Tibial nerve (tissue), 4 donors: ENCODE measurements at regions not wholly inside any gene's neighbourhood (a gene's known extent, or its start where the extent isn't known, plus 50 kb on each side); places are given as distances from the start of the nearest gene placed in this dataset.

Experiments
- EP300 ChIP-seq, 2 donors: sonication (generic); formaldehyde crosslinking; IDR thresholded peaks; one replicate each; pipeline ENCODE4 v1.6.1; 2017; ENCODE audit warnings: antibody characterized with exemption in 2 of 2, mild to moderate bottlenecking in 1 of 2
- POLR2A ChIP-seq, 2 donors: fragments of 450-650 bp; IDR thresholded peaks; one replicate each; pipeline ENCODE4 v1.6.1; 2017; ENCODE audit warnings: antibody characterized with exemption in 2 of 2, mild to moderate bottlenecking in 2 of 2, moderate library complexity in 2 of 2
- TF ChIP-seq, protein P1 (sequence below), 5 experiments: fragments of 200-600 bp in 3 of 5; fragments of 450-650 bp in 2 of 5; sonication (generic) in 3 of 5; IDR thresholded peaks; one replicate each; pipeline ENCODE4 v1.5.1; 2016 to 2019; ENCODE audit warnings: antibody characterized with exemption in 5 of 5, mild to moderate bottlenecking in 3 of 5, moderate library complexity in 2 of 5

DNA sequence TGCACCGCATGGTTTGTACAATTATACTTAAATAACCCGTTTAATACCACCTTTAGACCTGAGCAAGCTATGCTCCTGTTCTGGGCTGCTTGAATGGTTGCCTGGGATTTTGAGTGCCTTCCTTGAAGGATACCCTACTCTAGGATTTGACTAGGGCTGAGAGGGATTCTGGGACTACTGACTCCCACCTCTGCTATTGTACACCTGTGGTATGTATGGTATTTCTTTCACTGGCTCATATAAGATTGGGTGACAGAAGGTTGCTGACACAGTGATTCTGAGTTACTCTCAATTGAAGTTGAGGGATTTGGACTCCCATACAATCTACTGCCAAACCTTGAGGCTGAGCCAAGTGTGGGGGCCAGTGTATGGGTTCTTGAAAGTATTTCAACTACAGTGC, 494.4 kb upstream of the SEMA3D start:
- no peak for TF ChIP-seq POLR2A (IDR thresholded peaks at IDR 0.05)
- TF ChIP-seq, protein P1, sequence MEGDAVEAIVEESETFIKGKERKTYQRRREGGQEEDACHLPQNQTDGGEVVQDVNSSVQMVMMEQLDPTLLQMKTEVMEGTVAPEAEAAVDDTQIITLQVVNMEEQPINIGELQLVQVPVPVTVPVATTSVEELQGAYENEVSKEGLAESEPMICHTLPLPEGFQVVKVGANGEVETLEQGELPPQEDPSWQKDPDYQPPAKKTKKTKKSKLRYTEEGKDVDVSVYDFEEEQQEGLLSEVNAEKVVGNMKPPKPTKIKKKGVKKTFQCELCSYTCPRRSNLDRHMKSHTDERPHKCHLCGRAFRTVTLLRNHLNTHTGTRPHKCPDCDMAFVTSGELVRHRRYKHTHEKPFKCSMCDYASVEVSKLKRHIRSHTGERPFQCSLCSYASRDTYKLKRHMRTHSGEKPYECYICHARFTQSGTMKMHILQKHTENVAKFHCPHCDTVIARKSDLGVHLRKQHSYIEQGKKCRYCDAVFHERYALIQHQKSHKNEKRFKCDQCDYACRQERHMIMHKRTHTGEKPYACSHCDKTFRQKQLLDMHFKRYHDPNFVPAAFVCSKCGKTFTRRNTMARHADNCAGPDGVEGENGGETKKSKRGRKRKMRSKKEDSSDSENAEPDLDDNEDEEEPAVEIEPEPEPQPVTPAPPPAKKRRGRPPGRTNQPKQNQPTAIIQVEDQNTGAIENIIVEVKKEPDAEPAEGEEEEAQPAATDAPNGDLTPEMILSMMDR (IDR thresholded peaks at IDR 0.05), result no peak
- TF ChIP-seq EP300 (IDR thresholded peaks at IDR 0.05), result no peak
